Panc1 (cell line): ENCODE measurements at regions not wholly inside any gene's neighbourhood (a gene's known extent, or its start where the extent isn't known, plus 50 kb on each side); places are given as distances from the start of the nearest gene placed in this dataset.

Experiments
- ATAC-seq: fragments of 200-7000 bp; cut with Tn5 transposase; 2 replicates; pipeline ENCODE4 v1.9.1; 2020; ENCODE audit warnings: mild to moderate bottlenecking, moderate library complexity
- BruUV-seq: library from RNA; stranded (reverse); fragments of 400-500 nt; replicated peaks from 2 replicates; lab custom pipeline; 2021; lab: Mats Ljungman, UMichigan
- CTCF ChIA-PET: fragments of 300-600 bp; sonication (Branson Sonifier 250); formaldehyde crosslinking; loops from one replicate; lab custom pipeline; 2022; ENCODE audit warnings: antibody characterized with exemption; lab: Charles Lee
- POLR2A ChIA-PET: fragments of 300-600 bp; sonication (Branson Sonifier 250); formaldehyde crosslinking; loops from one replicate; lab custom pipeline; 2022; ENCODE audit warnings: antibody characterized with exemption; lab: Charles Lee
- DNase-seq: peaks from one replicate; pipeline ENCODE4 v3.0.0-alpha.2; 2010; ENCODE audit warnings: low read depth, low spot score
- H3K27ac ChIP-seq: 2 replicates; pipeline ENCODE4 v1.5.1; 2011; ENCODE audit warnings: mild to moderate bottlenecking, low read length, inconsistent platforms
- H3K27me3 ChIP-seq: fragments of 200-500 bp; sonication (Bioruptor generic); 2 replicates; pipeline ENCODE4 v1.6.0; 2014; ENCODE audit warnings: low read length, inconsistent platforms; ENCODE audit not compliant: control insufficient read depth, insufficient read depth
- H3K36me3 ChIP-seq: fragments of 200-500 bp; sonication (Bioruptor generic); 2 replicates; pipeline ENCODE4 v1.5.1; 2014; ENCODE audit warnings: inconsistent platforms, mild to moderate bottlenecking, low read length, moderate library complexity; ENCODE audit not compliant: control insufficient read depth, insufficient read depth
- H3K4me1 ChIP-seq: 2 replicates; pipeline ENCODE4 v1.5.1; 2011; ENCODE audit warnings: inconsistent platforms, mild to moderate bottlenecking, low read length, moderate library complexity; ENCODE audit not compliant: control insufficient read depth, insufficient read depth
- H3K4me3 ChIP-seq, 2 experiments: 2 replicates each; pipeline ENCODE4 v1.5.1; 2011 to 2012; ENCODE audit warnings: low read depth in 2 of 2, low read length in 2 of 2, mild to moderate bottlenecking in 2 of 2, inconsistent platforms in 1 of 2, moderate library complexity in 1 of 2
- H3K9me3 ChIP-seq: fragments of 200-500 bp; sonication (Bioruptor generic); 2 replicates; pipeline ENCODE4 v1.5.1; 2014; ENCODE audit warnings: low read depth, mild to moderate bottlenecking, inconsistent platforms, low read length, moderate library complexity; ENCODE audit not compliant: control insufficient read depth, insufficient read depth
- CTCF ChIP-seq: fragments of 450-650 bp; IDR thresholded peaks from 2 replicates; pipeline ENCODE4 v1.5.1; 2017; ENCODE audit warnings: mild to moderate bottlenecking
- POLR2AphosphoS5 ChIP-seq: IDR thresholded peaks from 2 replicates; pipeline ENCODE4 v1.6.1; 2012; ENCODE audit warnings: mild to moderate bottlenecking, low read depth, low read length, moderate library complexity
- REST ChIP-seq, 2 experiments: IDR thresholded peaks; 2 replicates each; pipeline ENCODE4 v1.6.1; 2011 to 2012; ENCODE audit warnings: low read depth in 2 of 2, control low read depth in 1 of 2, low read length in 1 of 2, mild to moderate bottlenecking in 1 of 2, moderate library complexity in 1 of 2; ENCODE audit not compliant: insufficient read depth in 1 of 2
- SIN3A ChIP-seq: IDR thresholded peaks from 2 replicates; pipeline ENCODE4 v1.6.1; 2012; ENCODE audit warnings: low read depth, mild to moderate bottlenecking, low read length, moderate library complexity, borderline replicate concordance; ENCODE audit not compliant: insufficient read depth
- TCF7L2 ChIP-seq: IDR thresholded peaks from 2 replicates; pipeline ENCODE4 v1.6.1; 2011; ENCODE audit warnings: mild to moderate bottlenecking, low read depth, low read length, inconsistent platforms
- in situ Hi-C: cut with HindIII; loops from 2 replicates; pipeline ENCODE4 v1.10.0; 2016; ENCODE audit warnings: low sequenced_read_pairs, low pct_unique_long_range_greater_than_20kb
- intact Hi-C: fragments of 100-400 bp; cut with micrococcal nuclease; formaldehyde crosslinking; loops from one replicate; pipeline ENCODE4 v1.10.0; 2022; ENCODE audit not compliant: unreplicated experiment

- Histone ChIP-seq H3K4me1 (no peaks in the 10 kb centered on the region), H3K4me3 (no peak overlapping the region), H3K36me3 (no peaks in the 10 kb centered on the region), H3K9me3 (no peaks in the 10 kb centered on the region), H3K27ac (no peak overlapping the region), H3K27me3 (no peaks in the 10 kb centered on the region; the same call in 1 of the 2 replicates)
- intact Hi-C loops, result loop anchor here (5.0 to 10.0 kb wide), 3 partner anchors 192 to 643 kb away; no protein-coding TSS in a partner anchor
- BruUV-seq, result no TSS peak
- no peak for ATAC-seq
- no peak for TF ChIP-seq REST (IDR thresholded peaks at IDR 0.05; ENCODE audit: insufficient read depth in 1 of 2, low read depth in 2 of 2, low read length in 1 of 2)
- TF ChIP-seq CTCF, result no peak
- ChIA-PET POLR2A (no interaction called here), CTCF (interaction anchor here (0.6 kb wide), 1 partner anchor 233 kb away, joined by 4 read pairs; no protein-coding TSS in a partner anchor)
- in situ Hi-C loops, result no loop called here
- no peak for DNase-seq
Observed at GRCh38 chr4:138680256-138680655, 335.3 kb upstream of the NOCT start.

- H3K9me3 ChIP-seq, result no peaks in the 10 kb centered on the region
- in situ Hi-C loops, result no loop called here
- BruUV-seq, result no TSS peak
- no peaks in the 10 kb centered on the region; the same call in 1 of the 2 replicates for H3K27me3 ChIP-seq
- H3K4me3 ChIP-seq, result no peak overlapping the region
- POLR2A ChIA-PET, result no interaction called here
- no peaks in the 10 kb centered on the region for H3K36me3 ChIP-seq
- TF ChIP-seq REST (IDR thresholded peaks at IDR 0.05; ENCODE audit: insufficient read depth in 1 of 2, low read depth in 2 of 2, low read length in 1 of 2) (no peak), POLR2AphosphoS5 (no peak), TCF7L2 (no peak), SIN3A (no peak), CTCF (no peak)
- intact Hi-C loops, result no loop called here
- H3K27ac ChIP-seq, result no peak overlapping the region
- no peaks in the 10 kb centered on the region for H3K4me1 ChIP-seq
- DNase-seq (no peak), ATAC-seq (no peak)
- CTCF ChIA-PET, result no interaction called here
Observed at GRCh38 chr4:138678985-138679746, 336.4 kb upstream of the NOCT start.
